Kidney epithelial cell (primary cell): ENCODE measurements at regions not wholly inside any gene's neighbourhood (a gene's known extent, or its start where the extent isn't known, plus 50 kb on each side); places are given as distances from the start of the nearest gene placed in this dataset.
A peak's percentile ranks its signal among the peaks of the same experiment; 100 is the strongest.

Experiments used
- DNase-seq: peaks from one replicate; pipeline ENCODE4 v3.0.0-alpha.2; 2010; ENCODE audit warnings: low read depth
- H3K27me3 ChIP-seq: 2 replicates; pipeline ENCODE4 v1.6.0; 2011; ENCODE audit warnings: low read length; ENCODE audit not compliant: control insufficient read depth, insufficient read depth
- H3K36me3 ChIP-seq: 2 replicates; pipeline ENCODE4 v1.5.1; 2011; ENCODE audit warnings: low read length; ENCODE audit not compliant: control insufficient read depth, insufficient read depth
- H3K4me3 ChIP-seq: 2 replicates; pipeline ENCODE4 v1.5.1; 2011; ENCODE audit warnings: low read depth, mild to moderate bottlenecking, control low read depth, low read length
- TF ChIP-seq, protein P1 (sequence below): IDR thresholded peaks from 2 replicates; pipeline ENCODE4 v1.5.1; 2011; ENCODE audit warnings: mild to moderate bottlenecking, moderate library complexity, low read length, control low read depth, inconsistent platforms; ENCODE audit not compliant: insufficient read depth, poor library complexity, severe bottlenecking

DNA sequence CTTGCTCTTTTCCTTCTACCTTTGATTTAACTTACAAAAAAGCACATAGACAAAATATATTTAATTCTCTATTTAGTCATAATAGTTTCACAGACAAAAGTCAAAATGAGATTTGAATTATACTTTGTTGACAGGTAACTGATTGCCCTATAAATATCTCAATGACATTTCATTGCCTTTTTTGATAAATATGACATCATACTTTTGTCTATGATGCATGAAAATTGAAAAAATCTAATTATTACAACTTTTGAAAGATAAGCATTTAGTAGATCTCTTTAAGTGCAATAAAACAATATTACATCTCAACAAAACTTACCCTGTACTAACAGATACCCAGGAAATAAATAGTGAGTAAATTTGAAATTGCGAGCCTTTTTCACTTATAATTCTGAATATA is 147.9 kb downstream of the SERPINI1 start:
- TF ChIP-seq, protein P1, sequence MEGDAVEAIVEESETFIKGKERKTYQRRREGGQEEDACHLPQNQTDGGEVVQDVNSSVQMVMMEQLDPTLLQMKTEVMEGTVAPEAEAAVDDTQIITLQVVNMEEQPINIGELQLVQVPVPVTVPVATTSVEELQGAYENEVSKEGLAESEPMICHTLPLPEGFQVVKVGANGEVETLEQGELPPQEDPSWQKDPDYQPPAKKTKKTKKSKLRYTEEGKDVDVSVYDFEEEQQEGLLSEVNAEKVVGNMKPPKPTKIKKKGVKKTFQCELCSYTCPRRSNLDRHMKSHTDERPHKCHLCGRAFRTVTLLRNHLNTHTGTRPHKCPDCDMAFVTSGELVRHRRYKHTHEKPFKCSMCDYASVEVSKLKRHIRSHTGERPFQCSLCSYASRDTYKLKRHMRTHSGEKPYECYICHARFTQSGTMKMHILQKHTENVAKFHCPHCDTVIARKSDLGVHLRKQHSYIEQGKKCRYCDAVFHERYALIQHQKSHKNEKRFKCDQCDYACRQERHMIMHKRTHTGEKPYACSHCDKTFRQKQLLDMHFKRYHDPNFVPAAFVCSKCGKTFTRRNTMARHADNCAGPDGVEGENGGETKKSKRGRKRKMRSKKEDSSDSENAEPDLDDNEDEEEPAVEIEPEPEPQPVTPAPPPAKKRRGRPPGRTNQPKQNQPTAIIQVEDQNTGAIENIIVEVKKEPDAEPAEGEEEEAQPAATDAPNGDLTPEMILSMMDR: no peak
- DNase-seq: no peak
- no peaks in the 10 kb centered on the region for H3K36me3 ChIP-seq
- H3K4me3 ChIP-seq: no peak overlapping the region
- no peaks in the 10 kb centered on the region for H3K27me3 ChIP-seq

DNA sequence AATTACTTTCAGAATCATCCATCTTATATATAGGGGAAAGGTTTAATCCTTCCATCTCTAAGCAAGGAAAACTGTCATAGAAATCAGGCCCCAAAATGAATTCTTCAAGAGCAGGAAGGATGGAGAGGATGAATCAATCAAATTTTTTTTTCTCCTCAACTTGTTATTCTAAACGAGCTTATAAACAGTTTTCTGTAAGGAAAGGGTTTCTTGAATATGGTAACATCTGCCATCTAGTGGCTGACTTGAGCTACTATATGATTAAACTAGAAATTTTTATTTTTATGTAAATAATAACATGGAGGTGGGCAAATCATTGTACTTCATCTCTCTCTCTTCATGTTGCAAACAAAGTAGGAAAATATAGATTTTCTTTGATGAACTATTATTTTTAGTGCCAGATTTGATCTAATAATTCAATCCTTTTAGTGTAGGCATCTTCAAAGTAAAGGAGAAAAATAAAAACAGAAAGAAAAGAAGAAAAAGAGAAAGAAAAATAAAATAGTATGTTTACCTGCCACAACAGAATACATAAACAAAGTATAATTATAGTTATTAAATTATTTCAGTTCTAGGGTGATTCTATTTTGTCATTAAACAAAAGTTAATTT is 146.6 kb downstream of the SERPINI1 start:
- Histone ChIP-seq H3K27me3 (no peaks in the 10 kb centered on the region), H3K4me3 (no peak overlapping the region), H3K36me3 (no peaks in the 10 kb centered on the region)
- TF ChIP-seq, protein P1: peak; percentile 51
- DNase-seq: peak; percentile 4

DNA sequence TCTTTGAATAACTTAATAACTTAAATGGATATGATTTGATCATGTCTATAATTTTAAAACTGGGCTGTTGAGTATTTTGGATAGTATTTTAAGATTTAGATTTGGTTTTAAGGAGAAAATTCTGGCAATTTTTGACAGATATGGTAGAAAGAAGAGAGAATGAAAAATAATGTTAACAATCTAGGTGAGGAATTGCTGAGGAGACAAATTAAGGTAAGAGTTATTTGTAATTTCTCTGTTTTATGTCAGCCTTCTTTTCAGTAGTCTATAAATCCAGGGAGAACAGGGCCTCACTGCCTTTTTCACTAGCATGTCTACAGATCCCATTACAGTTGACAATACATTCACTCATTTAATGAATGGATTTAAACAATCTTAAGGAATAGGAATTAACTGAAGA is 144.7 kb downstream of the SERPINI1 start:
- no peaks in the 10 kb centered on the region for H3K27me3 ChIP-seq

DNA sequence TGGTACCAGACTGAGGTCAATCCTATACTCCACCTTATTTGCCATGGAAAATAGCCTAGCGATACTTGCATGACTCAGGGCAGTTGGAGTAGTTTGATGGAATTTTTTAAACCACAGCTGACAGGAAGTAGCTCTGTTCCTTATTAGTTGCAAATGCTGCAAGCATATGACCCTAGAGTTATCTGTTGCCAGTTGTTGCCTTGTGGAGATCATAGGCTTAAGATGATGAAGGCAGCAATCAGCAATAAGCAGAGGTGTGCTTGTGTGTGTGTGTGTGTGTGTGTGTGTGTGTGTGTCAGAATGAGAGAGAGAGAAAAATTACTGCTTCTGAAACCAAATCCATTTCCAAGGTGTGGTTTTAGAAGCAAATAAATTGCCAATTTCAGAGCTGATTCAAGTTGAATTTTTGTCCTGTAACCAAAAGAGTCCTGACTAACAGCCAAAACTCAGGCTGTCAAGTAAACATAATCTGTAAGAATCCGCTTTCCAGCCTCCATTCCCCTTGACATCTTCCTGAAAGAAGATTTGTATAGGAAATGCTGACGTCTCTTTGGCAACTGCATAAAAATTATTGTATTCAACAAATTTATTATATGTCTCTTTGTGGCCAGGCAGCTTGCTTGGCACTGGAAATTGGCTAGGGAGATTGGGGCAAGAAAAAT is 141.2 kb downstream of the SERPINI1 start:
- TF ChIP-seq, protein P1: no peak
- DNase-seq: peak; percentile 48
- no peaks in the 10 kb centered on the region for H3K27me3 ChIP-seq
- H3K36me3 ChIP-seq: no peaks in the 10 kb centered on the region
- no peak overlapping the region for H3K4me3 ChIP-seq

More for the DNA sequence above, 144.7 kb downstream of the SERPINI1 start:
- Histone ChIP-seq H3K36me3 (no peaks in the 10 kb centered on the region), H3K4me3 (no peak overlapping the region)
- DNase-seq: no peak
- TF ChIP-seq, protein P1: no peak
